Activated CD4-positive, alpha-beta T cell treated with anti-CD3 and anti-CD28 coated beads for 36 hours (primary cell): ENCODE measurements at regions not wholly inside any gene's neighbourhood (a gene's known extent, or its start where the extent isn't known, plus 50 kb on each side); places are given as distances from the start of the nearest gene placed in this dataset.

Source experiments
- ATAC-seq: fragments of 200-7000 bp; cut with Tn5 transposase; one replicate; pipeline ENCODE4 v1.10.0; 2021; ENCODE audit warnings: mild to moderate bottlenecking, moderate library complexity
- CTCF ChIA-PET: fragments of 350-600 bp; sonication (Branson Sonifier 250); formaldehyde crosslinking; loops from one replicate; lab custom pipeline; 2021; ENCODE audit warnings: antibody characterized with exemption; lab: Charles Lee
- POLR2A ChIA-PET: fragments of 350-600 bp; sonication (Branson Sonifier 250); formaldehyde crosslinking; loops from one replicate; lab custom pipeline; 2021; ENCODE audit warnings: antibody characterized with exemption, inconsistent platforms; lab: Charles Lee
- DNase-seq: peaks from one replicate; pipeline ENCODE4 v3.0.0-alpha.2; 2020
- H3K27ac Mint-ChIP-seq: one replicate; pipeline ENCODE4 v1.8.0; 2021; ENCODE audit warnings: mixed read lengths
- H3K27me3 Mint-ChIP-seq: one replicate; pipeline ENCODE4 v1.8.0; 2021; ENCODE audit warnings: mixed read lengths
- H3K36me3 Mint-ChIP-seq: one replicate; pipeline ENCODE4 v1.8.0; 2021; ENCODE audit warnings: low read depth, mixed read lengths
- H3K4me1 Mint-ChIP-seq: one replicate; pipeline ENCODE4 v1.8.0; 2021; ENCODE audit warnings: mixed read lengths
- H3K4me3 Mint-ChIP-seq: one replicate; pipeline ENCODE4 v1.8.0; 2021; ENCODE audit warnings: mild to moderate bottlenecking, moderate library complexity, mixed read lengths
- H3K9me3 Mint-ChIP-seq: one replicate; pipeline ENCODE4 v1.8.0; 2021; ENCODE audit warnings: low read depth, mixed read lengths
- intact Hi-C, 2 experiments: fragments of 100-400 bp; cut with DNase I in 1 of 2; cut with micrococcal nuclease in 1 of 2; formaldehyde crosslinking; loops; one replicate each; pipeline versions ENCODE4 v1.14.2 to v1.15.1; 2022 to 2024; cut with DNase I, micrococcal nuclease

- ChIA-PET POLR2A (no interaction called here), CTCF (no interaction called here)
- DNase-seq (no peak), ATAC-seq (no peak)
- H3K9me3 Mint-ChIP-seq, result no peaks in the 10 kb centered on the region
- H3K36me3 Mint-ChIP-seq, result peaks cover 17% of the 10 kb centered on the region
- peaks cover 13% of the 10 kb centered on the region for H3K27me3 Mint-ChIP-seq
- H3K27ac Mint-ChIP-seq, result peak overlapping the region; percentile 87
- peaks cover 9% of the 10 kb centered on the region for H3K4me1 Mint-ChIP-seq
- intact Hi-C loops, result loop anchor here in 1 of 2 experiments (5.0 to 10.0 kb wide), 2 partner anchors 288 to 1959 kb away; partner anchors contain the start of genes HPRT1 and RAP2C
- peak overlapping the region; percentile 82 for H3K4me3 Mint-ChIP-seq
Observed at GRCh38 chrX:134174273-134174660, 62.7 kb upstream of the CCDC160 start.

GRCh38 chrX:134174859-134175258 lies 62.1 kb upstream of the CCDC160 start:
- no peak for ATAC-seq
- Mint-ChIP-seq H3K4me1 (peaks cover 9% of the 10 kb centered on the region), H3K27me3 (peaks cover 13% of the 10 kb centered on the region), H3K27ac (no peak overlapping the region), H3K4me3 (no peak overlapping the region), H3K36me3 (peaks cover 13% of the 10 kb centered on the region), H3K9me3 (no peaks in the 10 kb centered on the region)
- ChIA-PET CTCF (no interaction called here), POLR2A (interaction anchor here (0.6 kb wide), 1 partner anchor 10 kb away, joined by 3 read pairs; no protein-coding TSS in a partner anchor)
- intact Hi-C loops, result loop anchor here in 1 of 2 experiments (5.0 to 10.0 kb wide), 2 partner anchors 287 to 1960 kb away; partner anchors contain the start of genes HPRT1 and RAP2C
- no peak for DNase-seq

- peaks cover 18% of the 10 kb centered on the region for H3K27me3 Mint-ChIP-seq
- H3K4me3 Mint-ChIP-seq, result no peak overlapping the region
- ATAC-seq (no peak), DNase-seq (no peak)
- peaks cover 10% of the 10 kb centered on the region for H3K4me1 Mint-ChIP-seq
- no peaks in the 10 kb centered on the region for H3K9me3 Mint-ChIP-seq
- no peaks in the 10 kb centered on the region for H3K36me3 Mint-ChIP-seq
- POLR2A ChIA-PET, result no interaction called here
- H3K27ac Mint-ChIP-seq, result no peak overlapping the region
- intact Hi-C loops, result loop anchor here in 1 of 2 experiments (10.0 kb wide), 1 partner anchor 1963 kb away; the partner anchor contains the start of gene RAP2C
- CTCF ChIA-PET, result interaction anchor here (1.1 to 1.7 kb wide), 3 partner anchors 8 to 11 kb away, joined by 3 to 4 read pairs (median 3); no protein-coding TSS in a partner anchor
Observed at GRCh38 chrX:134177527-134177926, 59.5 kb upstream of the CCDC160 start.

- ChIA-PET POLR2A (no interaction called here), CTCF (interaction anchor here (0.6 kb wide), 1 partner anchor 473 kb away, joined by 3 read pairs; no protein-coding TSS in a partner anchor)
- H3K27ac Mint-ChIP-seq, result no peak overlapping the region
- ATAC-seq (no peak), DNase-seq (no peak)
- no peak overlapping the region for H3K4me3 Mint-ChIP-seq
- intact Hi-C loops, result no loop called here
- peaks cover 7% of the 10 kb centered on the region for H3K27me3 Mint-ChIP-seq
- H3K9me3 Mint-ChIP-seq, result no peaks in the 10 kb centered on the region
- H3K4me1 Mint-ChIP-seq, result peaks cover 6% of the 10 kb centered on the region
- no peaks in the 10 kb centered on the region for H3K36me3 Mint-ChIP-seq
Observed at GRCh38 chrX:134180601-134181274, 56.2 kb upstream of the CCDC160 start.

- POLR2A ChIA-PET, result no interaction called here
- intact Hi-C loops, result no loop called here
- ATAC-seq, result no peak
Observed at GRCh38 chrX:134181275-134181660, 55.7 kb upstream of the CCDC160 start.

GRCh38 chrX:134183665-134184064 lies 53.3 kb upstream of the CCDC160 start:
- Mint-ChIP-seq H3K27me3 (peaks cover 5% of the 10 kb centered on the region), H3K4me3 (no peak overlapping the region), H3K9me3 (no peaks in the 10 kb centered on the region), H3K36me3 (no peaks in the 10 kb centered on the region), H3K4me1 (peaks cover 18% of the 10 kb centered on the region), H3K27ac (no peak overlapping the region)
- CTCF ChIA-PET, result no interaction called here
- DNase-seq (no peak), ATAC-seq (no peak)
- intact Hi-C loops, result no loop called here
- POLR2A ChIA-PET, result no interaction called here

More at GRCh38 chrX:134181275-134181660, 55.7 kb upstream of the CCDC160 start:
- no peaks in the 10 kb centered on the region for H3K36me3 Mint-ChIP-seq
- peaks cover 10% of the 10 kb centered on the region for H3K4me1 Mint-ChIP-seq
- H3K27me3 Mint-ChIP-seq, result peaks cover 7% of the 10 kb centered on the region
- no peaks in the 10 kb centered on the region for H3K9me3 Mint-ChIP-seq
- no peak overlapping the region for H3K27ac Mint-ChIP-seq
- CTCF ChIA-PET, result interaction anchor here (0.6 kb wide), 1 partner anchor 473 kb away, joined by 3 read pairs; no protein-coding TSS in a partner anchor
- no peak for DNase-seq
- H3K4me3 Mint-ChIP-seq, result no peak overlapping the region

GRCh38 chrX:134184936-134185335 lies 52.0 kb upstream of the CCDC160 start:
- no peak for ATAC-seq
- ChIA-PET POLR2A (no interaction called here), CTCF (interaction anchor here (0.6 kb wide), 1 partner anchor 195 kb away, joined by 5 read pairs; no protein-coding TSS in a partner anchor)
- intact Hi-C loops, result no loop called here
- H3K4me3 Mint-ChIP-seq, result no peak overlapping the region
- H3K4me1 Mint-ChIP-seq, result peaks cover 20% of the 10 kb centered on the region
- H3K27me3 Mint-ChIP-seq, result peaks cover 6% of the 10 kb centered on the region
- H3K9me3 Mint-ChIP-seq, result no peaks in the 10 kb centered on the region
- H3K36me3 Mint-ChIP-seq, result no peaks in the 10 kb centered on the region
- H3K27ac Mint-ChIP-seq, result no peak overlapping the region
- DNase-seq, result no peak

GRCh38 chrX:134186362-134187121 lies 50.4 kb upstream of the CCDC160 start:
- H3K27me3 Mint-ChIP-seq, result peaks cover 3% of the 10 kb centered on the region
- DNase-seq, result peak; percentile 78
- peak; percentile 88 for ATAC-seq
- H3K4me3 Mint-ChIP-seq, result peak overlapping the region; percentile 64
- no peaks in the 10 kb centered on the region for H3K36me3 Mint-ChIP-seq
- H3K9me3 Mint-ChIP-seq, result no peaks in the 10 kb centered on the region
- peaks cover 16% of the 10 kb centered on the region for H3K4me1 Mint-ChIP-seq
- CTCF ChIA-PET, result interaction anchor here (0.8 to 1.9 kb wide), 5 partner anchors 9 to 348 kb away, joined by 3 to 5 read pairs (median 4); no protein-coding TSS in a partner anchor
- POLR2A ChIA-PET, result interaction anchor here (0.5 to 0.7 kb wide), 3 partner anchors 163 to 414 kb away, joined by 3 to 12 read pairs (median 4); no protein-coding TSS in a partner anchor
- intact Hi-C loops, result loop anchor here (1.0 to 2.0 kb wide), 3 partner anchors 14 to 180 kb away; no protein-coding TSS in a partner anchor
- H3K27ac Mint-ChIP-seq, result peak overlapping the region; percentile 51
